ENCODE measurements at regions not wholly inside any gene's neighbourhood (a gene's known extent, or its start where the extent isn't known, plus 50 kb on each side); places are given as distances from the start of the nearest gene placed in this dataset.

- TF ChIP-seq CREB3 (tag; conservative IDR thresholded peaks at IDR 0.05; ENCODE audit: low read depth), result no peak
- TF ChIP-seq POLR2H (tag; IDR thresholded peaks at IDR 0.05; ENCODE audit: low read depth), result no peak
- TF ChIP-seq, protein P1, sequence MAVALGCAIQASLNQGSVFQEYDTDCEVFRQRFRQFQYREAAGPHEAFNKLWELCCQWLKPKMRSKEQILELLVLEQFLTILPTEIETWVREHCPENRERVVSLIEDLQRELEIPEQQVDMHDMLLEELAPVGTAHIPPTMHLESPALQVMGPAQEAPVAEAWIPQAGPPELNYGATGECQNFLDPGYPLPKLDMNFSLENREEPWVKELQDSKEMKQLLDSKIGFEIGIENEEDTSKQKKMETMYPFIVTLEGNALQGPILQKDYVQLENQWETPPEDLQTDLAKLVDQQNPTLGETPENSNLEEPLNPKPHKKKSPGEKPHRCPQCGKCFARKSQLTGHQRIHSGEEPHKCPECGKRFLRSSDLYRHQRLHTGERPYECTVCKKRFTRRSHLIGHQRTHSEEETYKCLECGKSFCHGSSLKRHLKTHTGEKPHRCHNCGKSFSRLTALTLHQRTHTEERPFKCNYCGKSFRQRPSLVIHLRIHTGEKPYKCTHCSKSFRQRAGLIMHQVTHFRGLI (CRISPR knock-in tag; IDR thresholded peaks at IDR 0.05), result no peak
- TF ChIP-seq ZNF282 (CRISPR knock-in tag; IDR thresholded peaks at IDR 0.05), result no peak
- TF ChIP-seq MCM7 (IDR thresholded peaks at IDR 0.05), result no peak
- TF ChIP-seq GABPB2 (CRISPR knock-in tag; conservative IDR thresholded peaks at IDR 0.05), result no peak
- TF ChIP-seq ZNF408 (CRISPR knock-in tag; IDR thresholded peaks at IDR 0.05; ENCODE audit: low read depth), result no peak
- TF ChIP-seq ZNF444 (CRISPR knock-in tag; IDR thresholded peaks at IDR 0.05), result no peak
- TF ChIP-seq BHLHE40 (IDR thresholded peaks at IDR 0.05; ENCODE audit: low read length), result no peak
- TF ChIP-seq, protein P2, sequence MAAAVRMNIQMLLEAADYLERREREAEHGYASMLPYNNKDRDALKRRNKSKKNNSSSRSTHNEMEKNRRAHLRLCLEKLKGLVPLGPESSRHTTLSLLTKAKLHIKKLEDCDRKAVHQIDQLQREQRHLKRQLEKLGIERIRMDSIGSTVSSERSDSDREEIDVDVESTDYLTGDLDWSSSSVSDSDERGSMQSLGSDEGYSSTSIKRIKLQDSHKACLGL (CRISPR knock-in tag; IDR thresholded peaks at IDR 0.05; ENCODE audit: borderline replicate concordance, poor library complexity, severe bottlenecking), result no peak
These were observed 260.3 kb downstream of the CD109 start (continued) for GRCh38 chr6:73956305-73956704.

All from K562 (cell line).